ENCODE measurements at regions not wholly inside any gene's neighbourhood (a gene's known extent, or its start where the extent isn't known, plus 50 kb on each side); places are given as distances from the start of the nearest gene placed in this dataset.
"Not testable (repeated sequence)": the region's sequence is repeated elsewhere in the genome, so short reads cannot be mapped to it uniquely, and the experiment has no call there.

GRCh38 chr6:140663094-140663493 is 1288.6 kb upstream of the CITED2 start:
- no peak for TF ChIP-seq CTCF (IDR thresholded peaks at IDR 0.05)
- DNase-seq (ENCODE audit: low spot score) (no peak), ATAC-seq (ENCODE audit: low FRiP score) (no peak)

DNA sequence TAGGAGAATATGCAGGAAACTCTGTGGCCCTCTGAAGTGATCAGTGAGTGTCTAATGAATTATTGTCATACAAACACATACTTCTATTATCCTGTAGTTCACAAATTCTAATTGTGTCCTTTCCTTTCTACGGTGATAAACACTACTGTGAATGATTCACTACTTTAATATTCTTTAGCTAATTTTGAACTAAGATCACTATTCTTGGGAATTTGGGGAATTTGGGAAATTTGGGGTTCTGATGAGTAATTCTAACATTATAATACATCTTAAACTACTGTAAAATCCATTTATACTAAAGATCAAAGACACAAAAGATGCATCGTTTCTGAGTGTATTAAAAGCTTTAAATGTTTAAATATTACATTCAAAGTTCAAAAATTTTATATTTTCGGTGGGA is 1287.2 kb upstream of the CITED2 start:
- no peak for DNase-seq (ENCODE audit: low spot score)
- no peak for TF ChIP-seq CTCF (IDR thresholded peaks at IDR 0.05)
- no peak for ATAC-seq (ENCODE audit: low FRiP score)

GRCh38 chr6:140660295-140660694 is 1285.8 kb upstream of the CITED2 start:
- no peak for DNase-seq (ENCODE audit: low spot score)
- no peak for TF ChIP-seq CTCF (IDR thresholded peaks at IDR 0.05)
- ATAC-seq (ENCODE audit: low FRiP score): no peak

DNA sequence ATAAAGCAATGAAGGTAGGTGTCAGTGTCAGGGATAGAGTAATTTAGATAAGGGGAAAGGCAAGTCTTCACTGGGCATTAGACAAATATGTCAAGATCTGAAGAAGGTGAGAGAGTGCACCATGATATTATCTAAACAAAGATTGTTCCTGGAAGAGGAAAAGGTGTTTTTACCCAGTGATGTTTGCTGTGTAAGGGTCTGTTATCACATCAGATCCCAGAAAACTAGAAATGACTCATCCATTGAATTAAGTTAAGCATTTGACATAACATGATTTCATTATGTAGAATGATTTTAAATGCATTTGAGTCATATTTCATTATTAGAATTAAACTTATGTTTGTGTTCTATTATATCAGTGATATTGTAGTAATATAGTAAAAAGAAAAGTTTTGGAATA is 1279.5 kb upstream of the CITED2 start:
- ATAC-seq (ENCODE audit: low FRiP score): no peak
- no peak for TF ChIP-seq CTCF (IDR thresholded peaks at IDR 0.05)
- no peak for DNase-seq (ENCODE audit: low spot score)

- no peak for TF ChIP-seq CTCF (IDR thresholded peaks at IDR 0.05)
- no peak for ATAC-seq (ENCODE audit: low FRiP score)
- no peak for DNase-seq (ENCODE audit: low spot score)
Observed at GRCh38 chr6:140653506-140653905, 1279.1 kb upstream of the CITED2 start.

DNA sequence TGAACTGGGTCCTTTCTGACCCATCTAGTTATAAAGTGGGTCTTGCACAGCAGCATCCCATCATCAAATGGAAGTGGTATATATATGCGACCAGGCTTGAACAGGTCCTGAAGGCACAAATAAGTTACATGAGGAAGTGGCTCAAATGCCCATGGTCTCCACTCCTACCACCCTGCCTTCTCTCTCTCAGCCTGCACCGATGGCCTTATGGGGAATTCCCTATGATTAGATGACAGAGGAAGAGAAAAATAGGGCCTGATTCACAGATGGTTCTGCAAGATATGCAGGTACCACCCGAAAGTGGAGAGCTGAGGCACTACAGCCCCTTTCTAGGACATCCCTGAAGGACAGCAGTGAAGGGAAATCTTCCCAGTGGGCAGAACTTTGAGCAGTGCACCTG is 1275.1 kb upstream of the CITED2 start:
- ATAC-seq (ENCODE audit: low FRiP score); DNase-seq (ENCODE audit: low spot score): not testable (repeated sequence)

GRCh38 chr6:140647322-140647721 is 1272.9 kb upstream of the CITED2 start:
- DNase-seq (ENCODE audit: low spot score); ATAC-seq (ENCODE audit: low FRiP score): not testable (repeated sequence)

- no peak for DNase-seq (ENCODE audit: low spot score)
- no peak for ATAC-seq (ENCODE audit: low FRiP score)
- TF ChIP-seq CTCF (IDR thresholded peaks at IDR 0.05): no peak
Observed at GRCh38 chr6:140644017-140644416, 1269.6 kb upstream of the CITED2 start.
